NCI-H524 treated with DMSO at 0.1 percent for 48 hours (cell line): ENCODE measurements at regions not wholly inside any gene's neighbourhood (a gene's known extent, or its start where the extent isn't known, plus 50 kb on each side); places are given as distances from the start of the nearest gene placed in this dataset.
"Not testable (repeated sequence)": the region's sequence is repeated elsewhere in the genome, so short reads cannot be mapped to it uniquely, and the experiment has no call there.

Experiments used
- DNase-seq: peaks from one replicate; lab custom pipeline; 2025; lab: John Stamatoyannopoulos, UW

- no peak for DNase-seq
Observed at GRCh38 chr6:3921663-3922062, 72.5 kb downstream of the FAM50B start.

GRCh38 chr6:3922619-3923018 lies 73.4 kb downstream of the FAM50B start:
- not testable (repeated sequence) for DNase-seq

- peak; percentile 56 for DNase-seq
Observed at GRCh38 chr6:3925223-3926149, 76.3 kb downstream of the FAM50B start.

GRCh38 chr6:3926150-3926482 lies 76.9 kb downstream of the FAM50B start:
- DNase-seq, result no peak

- no peak for DNase-seq
Observed at GRCh38 chr6:3928111-3928510, 78.9 kb downstream of the FAM50B start.

- no peak for DNase-seq
Observed at GRCh38 chr6:3929281-3929798, 80.2 kb downstream of the FAM50B start.

GRCh38 chr6:3937438-3937837 lies 88.3 kb downstream of the FAM50B start:
- DNase-seq, result no peak

GRCh38 chr6:3938715-3939367 lies 89.7 kb downstream of the FAM50B start:
- no peak for DNase-seq

GRCh38 chr6:3939368-3939958 lies 90.3 kb downstream of the FAM50B start:
- DNase-seq, result no peak

GRCh38 chr6:3939964-3940363 lies 90.8 kb downstream of the FAM50B start:
- DNase-seq, result no peak

GRCh38 chr6:3940703-3941102 lies 91.5 kb downstream of the FAM50B start:
- no peak for DNase-seq

- DNase-seq, result no peak
Observed at GRCh38 chr6:3943331-3943765, 94.2 kb downstream of the FAM50B start.

- DNase-seq, result no peak
Observed at GRCh38 chr6:3944246-3944645, 95.1 kb downstream of the FAM50B start.

GRCh38 chr6:3946778-3947177 lies 97.6 kb downstream of the FAM50B start:
- DNase-seq, result no peak

GRCh38 chr6:3948866-3949265 lies 99.7 kb downstream of the FAM50B start:
- DNase-seq, result no peak

- DNase-seq, result no peak
Observed at GRCh38 chr6:3949521-3949920, 100.3 kb downstream of the FAM50B start.

- DNase-seq, result no peak
Observed at GRCh38 chr6:3956054-3956453, 106.9 kb downstream of the FAM50B start.

GRCh38 chr6:3957321-3957720 lies 108.1 kb downstream of the FAM50B start:
- DNase-seq, result no peak

GRCh38 chr6:3958255-3958654 lies 109.1 kb downstream of the FAM50B start:
- DNase-seq, result no peak

GRCh38 chr6:3959385-3959784 lies 110.2 kb downstream of the FAM50B start:
- DNase-seq, result no peak

- DNase-seq, result no peak
Observed at GRCh38 chr6:3960754-3961361, 111.7 kb downstream of the FAM50B start.

GRCh38 chr6:3961581-3962215 lies 112.5 kb downstream of the FAM50B start:
- DNase-seq, result no peak
